CD8-positive, alpha-beta memory T cell (primary cell): ENCODE measurements at regions not wholly inside any gene's neighbourhood (a gene's known extent, or its start where the extent isn't known, plus 50 kb on each side); places are given as distances from the start of the nearest gene placed in this dataset.

Experiments
- CTCF ChIA-PET: fragments of 350-600 bp; sonication (Branson Sonifier 250); formaldehyde crosslinking; loops from one replicate; lab custom pipeline; 2021; ENCODE audit warnings: antibody characterized with exemption; lab: Charles Lee
- POLR2A ChIA-PET: fragments of 350-600 bp; sonication (Branson Sonifier 250); formaldehyde crosslinking; loops from one replicate; lab custom pipeline; 2021; ENCODE audit warnings: antibody characterized with exemption; lab: Charles Lee
- DNase-seq, 5 donors: peaks; one replicate each; pipeline versions ENCODE4 v3.0.0 to v3.0.0-alpha.2; 2020 to 2022; ENCODE audit warnings: mixed read lengths in 1 of 5
- H3K27ac ChIP-seq: one replicate; pipeline ENCODE4 v1.7.0; 2013; ENCODE audit warnings: low read depth, mild to moderate bottlenecking, low read length, moderate library complexity
- H3K27me3 ChIP-seq: 2 replicates; pipeline ENCODE4 v1.7.0; 2013; ENCODE audit warnings: low read length, mild to moderate bottlenecking; ENCODE audit not compliant: insufficient read depth, poor library complexity, severe bottlenecking
- H3K36me3 ChIP-seq: 2 replicates; pipeline ENCODE4 v1.7.0; 2013; ENCODE audit warnings: mild to moderate bottlenecking, low read length, moderate library complexity; ENCODE audit not compliant: insufficient read depth
- H3K4me1 ChIP-seq: 2 replicates; pipeline ENCODE4 v1.7.0; 2013; ENCODE audit warnings: mild to moderate bottlenecking, low read length, moderate library complexity; ENCODE audit not compliant: insufficient read depth
- H3K4me3 ChIP-seq: 2 replicates; pipeline ENCODE4 v1.7.0; 2013; ENCODE audit warnings: mild to moderate bottlenecking, low read length
- H3K9me3 ChIP-seq: 2 replicates; pipeline ENCODE4 v1.7.0; 2013; ENCODE audit warnings: mild to moderate bottlenecking, low read length
- H3K27ac Mint-ChIP-seq, 8 donors: one replicate each; pipeline ENCODE4 v1.8.0; 2020 to 2021; ENCODE audit warnings: mixed read lengths in 8 of 8, mild to moderate bottlenecking in 6 of 8, inconsistent platforms in 3 of 8, moderate library complexity in 3 of 8
- H3K27me3 Mint-ChIP-seq, 2 donors: one replicate each; pipeline ENCODE4 v1.8.0; 2020 to 2021; ENCODE audit warnings: mixed read lengths in 2 of 2, mild to moderate bottlenecking in 1 of 2, moderate library complexity in 1 of 2
- H3K36me3 Mint-ChIP-seq, 3 donors: one replicate each; pipeline ENCODE4 v1.8.0; 2020 to 2021; ENCODE audit warnings: mixed read lengths in 3 of 3, inconsistent platforms in 1 of 3, mild to moderate bottlenecking in 1 of 3
- H3K4me1 Mint-ChIP-seq, 3 donors: one replicate each; pipeline ENCODE4 v1.8.0; 2020 to 2021; ENCODE audit warnings: mixed read lengths in 3 of 3, inconsistent platforms in 1 of 3, mild to moderate bottlenecking in 1 of 3
- H3K4me3 Mint-ChIP-seq, 7 donors: one replicate each; pipeline ENCODE4 v1.8.0; 2020 to 2021; ENCODE audit warnings: mixed read lengths in 7 of 7, mild to moderate bottlenecking in 6 of 7, moderate library complexity in 4 of 7, inconsistent platforms in 2 of 7
- H3K9me3 Mint-ChIP-seq, 5 donors: one replicate each; pipeline ENCODE4 v1.8.0; 2020 to 2022; ENCODE audit warnings: mixed read lengths in 5 of 5, mild to moderate bottlenecking in 3 of 5, moderate library complexity in 2 of 5, inconsistent platforms in 1 of 5

GRCh38 chr17:77364941-77365583, 224.3 kb downstream of the SEC14L1 start:
- CTCF ChIA-PET = interaction anchor here (1.2 kb wide), 1 partner anchor 34 kb away, joined by 4 read pairs; no protein-coding TSS in a partner anchor
- Histone ChIP-seq H3K36me3 (no peaks in the 10 kb centered on the region), H3K4me1 (peaks cover 69% of the 10 kb centered on the region), H3K27me3 (no peaks in the 10 kb centered on the region), H3K27ac (no peak overlapping the region), H3K4me3 (no peak overlapping the region), H3K9me3 (no peaks in the 10 kb centered on the region)
- POLR2A ChIA-PET = interaction anchor here (0.7 to 1.1 kb wide), 2 partner anchors 22 to 97 kb away, joined by 3 to 4 read pairs; no protein-coding TSS in a partner anchor
- Mint-ChIP-seq H3K4me3 (peak overlapping the region in 2 of 7 donors; percentile 8 to 74), H3K9me3 (no peaks in the 10 kb centered on the region), H3K27me3 (no peaks in the 10 kb centered on the region), H3K27ac (no peak overlapping the region), H3K4me1 (peaks cover 39 to 55% (median 46%) of the 10 kb centered on the region in 3 donors), H3K36me3 (no peaks in the 10 kb centered on the region)
- DNase-seq = no peak

GRCh38 chr17:77365584-77366186, 224.9 kb downstream of the SEC14L1 start:
- ChIA-PET CTCF (interaction anchor here (1.0 to 1.2 kb wide), 2 partner anchors 8 to 34 kb away, joined by 3 to 4 read pairs; no protein-coding TSS in a partner anchor), POLR2A (interaction anchor here (0.7 kb wide), 1 partner anchor 96 kb away, joined by 3 read pairs; no protein-coding TSS in a partner anchor)
- H3K9me3 Mint-ChIP-seq = no peaks in the 10 kb centered on the region
- DNase-seq = peak in 1 of 5 donors; percentile 50
- H3K4me3 ChIP-seq = no peak overlapping the region
- H3K4me3 Mint-ChIP-seq = no peak overlapping the region
- no peaks in the 10 kb centered on the region for H3K9me3 ChIP-seq
- no peaks in the 10 kb centered on the region for H3K36me3 ChIP-seq
- H3K27ac ChIP-seq = no peak overlapping the region
- H3K27me3 ChIP-seq = no peaks in the 10 kb centered on the region
- peaks cover 75% of the 10 kb centered on the region for H3K4me1 ChIP-seq
- no peaks in the 10 kb centered on the region for H3K27me3 Mint-ChIP-seq
- H3K27ac Mint-ChIP-seq = peak overlapping the region in 2 of 8 donors; percentile 8 to 82
- peaks cover 45 to 61% (median 52%) of the 10 kb centered on the region in 3 donors for H3K4me1 Mint-ChIP-seq
- H3K36me3 Mint-ChIP-seq = no peaks in the 10 kb centered on the region

GRCh38 chr17:77366206-77366557, 225.4 kb downstream of the SEC14L1 start:
- Histone ChIP-seq H3K4me1 (peaks cover 80% of the 10 kb centered on the region), H3K4me3 (no peak overlapping the region), H3K27ac (no peak overlapping the region), H3K27me3 (no peaks in the 10 kb centered on the region), H3K36me3 (no peaks in the 10 kb centered on the region), H3K9me3 (no peaks in the 10 kb centered on the region)
- Mint-ChIP-seq H3K27me3 (no peaks in the 10 kb centered on the region), H3K4me1 (peaks cover 50 to 66% (median 57%) of the 10 kb centered on the region in 3 donors), H3K36me3 (no peaks in the 10 kb centered on the region), H3K27ac (peak overlapping the region in 4 of 8 donors; percentile 10 to 82 (median 64)), H3K9me3 (no peaks in the 10 kb centered on the region), H3K4me3 (peak overlapping the region in 2 of 7 donors; percentile 12 to 55)
- ChIA-PET POLR2A (interaction anchor here (0.5 to 0.7 kb wide), 2 partner anchors 9 kb away, joined by 3 read pairs; no protein-coding TSS in a partner anchor), CTCF (interaction anchor here (1.0 to 1.2 kb wide), 2 partner anchors 9 to 35 kb away, joined by 3 to 4 read pairs; no protein-coding TSS in a partner anchor)
- DNase-seq = peak in 1 of 5 donors; percentile 7

- no peaks in the 10 kb centered on the region for H3K27me3 Mint-ChIP-seq
- no peak overlapping the region for H3K4me3 ChIP-seq
Measured at GRCh38 chr17:77366558-77367245, 225.9 kb downstream of the SEC14L1 start.

GRCh38 chr17:77369544-77369971, 228.8 kb downstream of the SEC14L1 start:
- Mint-ChIP-seq H3K27me3 (no peaks in the 10 kb centered on the region), H3K27ac (peak overlapping the region in 3 of 8 donors; percentile 40 to 70 (median 47)), H3K9me3 (no peaks in the 10 kb centered on the region), H3K4me3 (peak overlapping the region in 2 of 7 donors; percentile 39 to 67), H3K4me1 (peaks cover 51 to 68% (median 60%) of the 10 kb centered on the region in 3 donors), H3K36me3 (peaks cover 0 to 10% (median 0%) of the 10 kb centered on the region in 3 donors)
- Histone ChIP-seq H3K27ac (no peak overlapping the region), H3K9me3 (no peaks in the 10 kb centered on the region), H3K36me3 (no peaks in the 10 kb centered on the region), H3K27me3 (no peaks in the 10 kb centered on the region), H3K4me1 (peaks cover 70% of the 10 kb centered on the region), H3K4me3 (no peak overlapping the region)
- DNase-seq = peak in 1 of 5 donors; percentile 21
- ChIA-PET CTCF (interaction anchor here (0.5 to 1.0 kb wide), 2 partner anchors 10 to 27 kb away, joined by 3 read pairs; no protein-coding TSS in a partner anchor), POLR2A (interaction anchor here (1.0 kb wide), 1 partner anchor 11 kb away, joined by 3 read pairs; no protein-coding TSS in a partner anchor)

More at GRCh38 chr17:77366558-77367245, 225.9 kb downstream of the SEC14L1 start:
- no peaks in the 10 kb centered on the region for H3K36me3 ChIP-seq
- Mint-ChIP-seq H3K4me1 (peaks cover 55 to 72% (median 62%) of the 10 kb centered on the region in 3 donors), H3K36me3 (no peaks in the 10 kb centered on the region), H3K4me3 (peak overlapping the region in 2 of 7 donors; percentile 22 to 56), H3K9me3 (no peaks in the 10 kb centered on the region), H3K27ac (peak overlapping the region in 1 of 8 donors; percentile 82)
- H3K27me3 ChIP-seq = no peaks in the 10 kb centered on the region
- CTCF ChIA-PET = interaction anchor here (1.0 to 1.2 kb wide), 2 partner anchors 9 to 35 kb away, joined by 3 to 4 read pairs; no protein-coding TSS in a partner anchor
- no peak overlapping the region for H3K27ac ChIP-seq
- H3K4me1 ChIP-seq = peaks cover 85% of the 10 kb centered on the region
- H3K9me3 ChIP-seq = no peaks in the 10 kb centered on the region
- DNase-seq = peak in 1 of 5 donors; percentile 37
- POLR2A ChIA-PET = interaction anchor here (0.5 to 0.7 kb wide), 2 partner anchors 8 to 9 kb away, joined by 3 read pairs; no protein-coding TSS in a partner anchor

GRCh38 chr17:77370586-77370985, 229.8 kb downstream of the SEC14L1 start:
- H3K4me1 Mint-ChIP-seq = peaks cover 49 to 68% (median 61%) of the 10 kb centered on the region in 3 donors
- peak overlapping the region in 7 of 8 donors; percentile 66 to 92 (median 74) for H3K27ac Mint-ChIP-seq
- H3K9me3 Mint-ChIP-seq = no peaks in the 10 kb centered on the region
- no peaks in the 10 kb centered on the region for H3K27me3 Mint-ChIP-seq
- POLR2A ChIA-PET = interaction anchor here (0.6 to 1.0 kb wide), 2 partner anchors 10 to 40 kb away, joined by 3 to 5 read pairs; no protein-coding TSS in a partner anchor
- no peaks in the 10 kb centered on the region for H3K36me3 ChIP-seq
- CTCF ChIA-PET = interaction anchor here (0.9 to 1.9 kb wide), 3 partner anchors 39 to 59 kb away, joined by 3 to 5 read pairs (median 4); no protein-coding TSS in a partner anchor
- H3K4me3 ChIP-seq = peak overlapping the region; percentile 2
- no peak for DNase-seq
- peak overlapping the region; percentile 27 to 89 (median 72) for H3K4me3 Mint-ChIP-seq
- no peaks in the 10 kb centered on the region for H3K27me3 ChIP-seq
- H3K36me3 Mint-ChIP-seq = peaks cover 0 to 11% (median 0%) of the 10 kb centered on the region in 3 donors
- peaks cover 70% of the 10 kb centered on the region for H3K4me1 ChIP-seq
- H3K9me3 ChIP-seq = no peaks in the 10 kb centered on the region
- no peak overlapping the region for H3K27ac ChIP-seq
